ENCODE measurements at regions not wholly inside any gene's neighbourhood (a gene's known extent, or its start where the extent isn't known, plus 50 kb on each side); places are given as distances from the start of the nearest gene placed in this dataset.

GRCh38 chr4:180571516-180572055, 1671.6 kb upstream of the TENM3 start:
- TF ChIP-seq CTCF (IDR thresholded peaks at IDR 0.05; ENCODE audit: unreplicated experiment), result no peak
- H3K27me3 Mint-ChIP-seq, result no peaks in the 10 kb centered on the region
- H3K27ac Mint-ChIP-seq, result no peak overlapping the region
- no peak for DNase-seq (ENCODE audit: low spot score, unreplicated experiment)
- H3K4me3 Mint-ChIP-seq (ENCODE audit: low read depth), result no peak overlapping the region
- peaks cover 4% of the 10 kb centered on the region for H3K4me1 Mint-ChIP-seq (ENCODE audit: low read depth)
- H3K9me3 Mint-ChIP-seq (ENCODE audit: low read depth), result peaks cover 6% of the 10 kb centered on the region
- H3K36me3 Mint-ChIP-seq (ENCODE audit: insufficient read depth), result no peaks in the 10 kb centered on the region

DNA sequence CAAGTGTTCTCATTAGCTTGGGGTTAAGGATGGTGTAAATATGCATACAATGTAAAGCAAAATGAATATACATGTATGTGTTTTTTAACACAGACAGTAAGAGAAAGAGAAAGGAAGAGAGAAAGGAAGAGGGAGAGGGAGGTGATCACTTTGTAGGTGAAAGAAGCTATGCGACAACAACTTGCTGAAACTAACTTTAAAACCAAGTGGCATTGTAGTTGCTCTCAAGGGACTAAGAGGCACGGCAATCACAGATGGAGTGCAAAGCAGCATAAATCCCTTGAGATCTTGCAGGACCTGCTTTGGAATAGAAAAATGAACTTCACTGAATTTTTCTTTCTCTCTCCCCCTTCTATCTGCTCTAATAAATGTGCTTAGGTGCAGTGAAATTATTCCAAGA, 1665.0 kb upstream of the TENM3 start:
- Mint-ChIP-seq H3K27ac (no peak overlapping the region), H3K4me3 (ENCODE audit: low read depth) (no peak overlapping the region), H3K9me3 (ENCODE audit: low read depth) (no peaks in the 10 kb centered on the region), H3K27me3 (peaks cover 3% of the 10 kb centered on the region), H3K36me3 (ENCODE audit: insufficient read depth) (no peaks in the 10 kb centered on the region), H3K4me1 (ENCODE audit: low read depth) (peaks cover 12% of the 10 kb centered on the region)
- DNase-seq (ENCODE audit: low spot score, unreplicated experiment), result no peak
- TF ChIP-seq CTCF (IDR thresholded peaks at IDR 0.05; ENCODE audit: unreplicated experiment), result no peak

DNA sequence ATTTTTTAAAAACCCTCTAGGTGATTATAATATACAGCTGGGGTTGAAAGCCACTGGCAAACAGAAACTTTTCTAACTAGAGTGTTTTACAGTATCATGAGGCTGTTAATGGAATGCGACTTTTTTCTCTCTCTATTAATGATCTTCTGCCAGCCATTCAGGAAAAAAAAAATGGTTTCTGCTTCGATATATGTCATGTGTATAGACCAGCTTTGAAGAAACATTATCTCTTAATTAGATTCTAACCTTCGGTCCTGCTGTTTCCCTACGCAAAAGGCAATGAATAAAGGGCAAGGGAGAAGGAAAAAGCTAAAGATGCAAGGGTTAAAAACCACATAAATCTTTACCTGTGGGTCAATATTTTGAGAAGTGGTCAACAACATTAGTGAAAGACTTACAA, 1662.1 kb upstream of the TENM3 start:
- TF ChIP-seq CTCF (IDR thresholded peaks at IDR 0.05; ENCODE audit: unreplicated experiment), result no peak
- H3K4me1 Mint-ChIP-seq (ENCODE audit: low read depth), result peaks cover 8% of the 10 kb centered on the region
- no peak for DNase-seq (ENCODE audit: low spot score, unreplicated experiment)
- no peak overlapping the region for H3K27ac Mint-ChIP-seq
- peaks cover 3% of the 10 kb centered on the region for H3K27me3 Mint-ChIP-seq
- H3K4me3 Mint-ChIP-seq (ENCODE audit: low read depth), result no peak overlapping the region
- H3K36me3 Mint-ChIP-seq (ENCODE audit: insufficient read depth), result no peaks in the 10 kb centered on the region
- no peaks in the 10 kb centered on the region for H3K9me3 Mint-ChIP-seq (ENCODE audit: low read depth)

DNA sequence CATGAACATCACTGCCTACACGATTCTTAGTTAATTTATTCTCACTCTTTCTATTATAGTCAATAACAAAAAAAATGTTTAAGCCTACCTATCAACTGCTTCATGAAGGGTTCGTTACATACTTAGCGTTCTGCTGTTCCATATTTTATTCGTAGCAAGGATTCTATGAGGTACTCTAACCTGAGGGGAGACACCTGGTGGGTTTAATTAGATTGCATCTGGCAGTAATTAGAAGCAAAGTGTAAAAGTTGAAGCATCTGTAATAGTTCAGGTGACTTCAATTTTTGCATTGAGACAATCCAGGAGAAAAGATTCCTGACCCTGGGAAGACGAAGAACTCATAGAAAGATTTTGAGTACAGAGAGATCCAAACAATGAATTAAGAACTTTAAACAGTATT, 1655.8 kb upstream of the TENM3 start:
- no peak overlapping the region for H3K4me3 Mint-ChIP-seq (ENCODE audit: low read depth)
- H3K4me1 Mint-ChIP-seq (ENCODE audit: low read depth), result no peaks in the 10 kb centered on the region
- H3K27me3 Mint-ChIP-seq, result peaks cover 3% of the 10 kb centered on the region
- no peak overlapping the region for H3K27ac Mint-ChIP-seq
- no peaks in the 10 kb centered on the region for H3K36me3 Mint-ChIP-seq (ENCODE audit: insufficient read depth)
- no peaks in the 10 kb centered on the region for H3K9me3 Mint-ChIP-seq (ENCODE audit: low read depth)
- DNase-seq (ENCODE audit: low spot score, unreplicated experiment), result no peak
- TF ChIP-seq CTCF (IDR thresholded peaks at IDR 0.05; ENCODE audit: unreplicated experiment), result peak; percentile 40

GRCh38 chr4:180589575-180589974, 1653.6 kb upstream of the TENM3 start:
- no peak for TF ChIP-seq CTCF (IDR thresholded peaks at IDR 0.05; ENCODE audit: unreplicated experiment)
- peaks cover 3% of the 10 kb centered on the region for H3K27me3 Mint-ChIP-seq
- H3K36me3 Mint-ChIP-seq (ENCODE audit: insufficient read depth), result peaks cover 2% of the 10 kb centered on the region
- peaks cover 4% of the 10 kb centered on the region for H3K9me3 Mint-ChIP-seq (ENCODE audit: low read depth)
- H3K4me1 Mint-ChIP-seq (ENCODE audit: low read depth), result no peaks in the 10 kb centered on the region
- no peak overlapping the region for H3K27ac Mint-ChIP-seq
- no peak overlapping the region for H3K4me3 Mint-ChIP-seq (ENCODE audit: low read depth)
- no peak for DNase-seq (ENCODE audit: low spot score, unreplicated experiment)
